HG02623 (cell line): ENCODE measurements at regions not wholly inside any gene's neighbourhood (a gene's known extent, or its start where the extent isn't known, plus 50 kb on each side); places are given as distances from the start of the nearest gene placed in this dataset.

Experiments used
- ATAC-seq: cut with Tn5 transposase; IDR thresholded peaks from one replicate; pipeline ENCODE4 v1.9.1; 2021; ENCODE audit warnings: moderate library complexity; ENCODE audit not compliant: unreplicated experiment

GRCh38 chr14:71647086-71647784 is 285.0 kb upstream of the RGS6 start:
- no peak for ATAC-seq

GRCh38 chr14:71648725-71649124 is 283.5 kb upstream of the RGS6 start:
- ATAC-seq, result no peak

- no peak for ATAC-seq
Observed at GRCh38 chr14:71650187-71650755, 282.0 kb upstream of the RGS6 start.

GRCh38 chr14:71651228-71651627 is 281.0 kb upstream of the RGS6 start:
- ATAC-seq, result no peak

GRCh38 chr14:71652368-71652767 is 279.9 kb upstream of the RGS6 start:
- no peak for ATAC-seq

- ATAC-seq, result no peak
Observed at GRCh38 chr14:71654810-71655209, 277.4 kb upstream of the RGS6 start.

- ATAC-seq, result no peak
Observed at GRCh38 chr14:71658261-71658860, 273.9 kb upstream of the RGS6 start.

- ATAC-seq, result no peak
Observed at GRCh38 chr14:71659159-71659558, 273.1 kb upstream of the RGS6 start.

- ATAC-seq, result no peak
Observed at GRCh38 chr14:71661441-71661840, 270.8 kb upstream of the RGS6 start.

- ATAC-seq, result no peak
Observed at GRCh38 chr14:71662291-71662790, 269.9 kb upstream of the RGS6 start.

GRCh38 chr14:71665157-71665556 is 267.1 kb upstream of the RGS6 start:
- no peak for ATAC-seq

- no peak for ATAC-seq
Observed at GRCh38 chr14:71665781-71666180, 266.4 kb upstream of the RGS6 start.

- ATAC-seq, result no peak
Observed at GRCh38 chr14:71666571-71667145, 265.6 kb upstream of the RGS6 start.

- no peak for ATAC-seq
Observed at GRCh38 chr14:71668186-71668912, 263.9 kb upstream of the RGS6 start.

- ATAC-seq, result no peak
Observed at GRCh38 chr14:71672596-71672995, 259.6 kb upstream of the RGS6 start.

GRCh38 chr14:71675126-71675899 is 256.9 kb upstream of the RGS6 start:
- ATAC-seq, result no peak

- ATAC-seq, result no peak
Observed at GRCh38 chr14:71675900-71676287, 256.3 kb upstream of the RGS6 start.

GRCh38 chr14:71680736-71681387 is 251.4 kb upstream of the RGS6 start:
- no peak for ATAC-seq

- no peak for ATAC-seq
Observed at GRCh38 chr14:71682337-71682736, 249.9 kb upstream of the RGS6 start.

- no peak for ATAC-seq
Observed at GRCh38 chr14:71684323-71684722, 247.9 kb upstream of the RGS6 start.
